B cell (primary cell): ENCODE measurements at regions not wholly inside any gene's neighbourhood (a gene's known extent, or its start where the extent isn't known, plus 50 kb on each side); places are given as distances from the start of the nearest gene placed in this dataset.

Experiments
- ATAC-seq: fragments of 200-7000 bp; cut with Tn5 transposase; one replicate; pipeline ENCODE4 v1.10.0; 2021; ENCODE audit warnings: low read depth, mild to moderate bottlenecking, moderate number of reproducible peaks, moderate library complexity
- CTCF ChIA-PET: fragments of 350-600 bp; sonication (Branson Sonifier 250); formaldehyde crosslinking; loops from one replicate; lab custom pipeline; 2021; ENCODE audit warnings: antibody characterized with exemption, inconsistent platforms; lab: Charles Lee
- POLR2A ChIA-PET: fragments of 350-600 bp; sonication (Branson Sonifier 250); formaldehyde crosslinking; loops from one replicate; lab custom pipeline; 2021; ENCODE audit warnings: antibody characterized with exemption; lab: Charles Lee
- DNase-seq: peaks from one replicate; pipeline ENCODE4 v3.0.0; 2013
- H2AFZ ChIP-seq: 2 replicates; pipeline ENCODE4 v1.6.1; 2012; ENCODE audit warnings: mild to moderate bottlenecking, low read depth, low read length; ENCODE audit not compliant: insufficient read depth, poor library complexity, severe bottlenecking
- H3K27ac ChIP-seq, 2 donors: 1 replicate in 1 of 2; 2 replicates in 1 of 2; pipeline ENCODE4 v1.5.1; 2012 to 2013; ENCODE audit warnings: low read length in 2 of 2, mild to moderate bottlenecking in 2 of 2, moderate library complexity in 1 of 2
- H3K27me3 ChIP-seq, 4 experiments: fragments of 200-600 bp in 1 of 4; sonication (generic) in 1 of 4; replicated peaks in 1 of 4; 1 replicate in 2 of 4; 2 replicates in 2 of 4; pipeline versions ENCODE4 v1.6.1 to v1.7.0; 2013 to 2016; ENCODE audit warnings: low read length in 3 of 4, mild to moderate bottlenecking in 2 of 4, mixed read lengths in 1 of 4, moderate library complexity in 1 of 4; ENCODE audit not compliant: insufficient read depth in 4 of 4, control insufficient read depth in 3 of 4; ENCODE audit errors: control extremely low read depth in 1 of 4
- H3K36me3 ChIP-seq, 2 experiments: replicated peaks in 1 of 2; 1 replicate in 1 of 2; 2 replicates in 1 of 2; pipeline versions ENCODE4 v1.6.1 to v1.7.1; 2013; ENCODE audit warnings: low read length in 1 of 2; ENCODE audit not compliant: insufficient read depth in 2 of 2, control insufficient read depth in 1 of 2; ENCODE audit errors: control extremely low read depth in 1 of 2, extremely low read depth in 1 of 2
- H3K4me1 ChIP-seq, 2 donors: fragments of 200-600 bp in 1 of 2; sonication (generic) in 1 of 2; 1 replicate in 1 of 2; 2 replicates in 1 of 2; pipeline versions ENCODE4 v1.5.1 to v1.6.1; 2013 to 2017; ENCODE audit warnings: low read length in 2 of 2; ENCODE audit not compliant: control insufficient read depth in 2 of 2, insufficient read depth in 2 of 2
- H3K4me2 ChIP-seq: replicated peaks from 2 replicates; pipeline ENCODE3; 2012; ENCODE audit warnings: mild to moderate bottlenecking, low read depth, low read length; ENCODE audit not compliant: poor library complexity, severe bottlenecking
- H3K4me3 ChIP-seq, 5 experiments: fragments of 200-600 bp in 1 of 5; sonication (generic) in 1 of 5; 1 replicate in 3 of 5; 2 replicates in 2 of 5; pipeline versions ENCODE4 v1.5.1 to v1.7.0; 2011 to 2016; ENCODE audit warnings: low read length in 4 of 5, mild to moderate bottlenecking in 4 of 5, low read depth in 2 of 5, control low read depth in 1 of 5, moderate library complexity in 1 of 5; ENCODE audit not compliant: insufficient read depth in 1 of 5; ENCODE audit errors: control extremely low read depth in 1 of 5, extremely low read depth in 1 of 5
- H3K79me2 ChIP-seq: fragments of 200-600 bp; sonication (generic); one replicate; pipeline ENCODE4 v1.6.0; 2016; ENCODE audit warnings: low read length; ENCODE audit not compliant: control insufficient read depth, insufficient read depth
- H3K9ac ChIP-seq: fragments of 200-600 bp; sonication (generic); 2 replicates; pipeline ENCODE4 v1.6.1; 2017; ENCODE audit warnings: mild to moderate bottlenecking, low read length, moderate library complexity
- H3K9me3 ChIP-seq, 3 donors: one replicate each; pipeline versions ENCODE4 v1.6.1 to v1.7.1; 2013; ENCODE audit warnings: low read length in 2 of 3; ENCODE audit not compliant: control insufficient read depth in 2 of 3, insufficient read depth in 1 of 3; ENCODE audit errors: control extremely low read depth in 1 of 3
- H4K20me1 ChIP-seq: 2 replicates; pipeline ENCODE4 v1.6.0; 2012; ENCODE audit warnings: mild to moderate bottlenecking, low read length; ENCODE audit not compliant: insufficient read depth, control insufficient read depth, poor library complexity, severe bottlenecking
- H3K27ac Mint-ChIP-seq: one replicate; pipeline ENCODE4 v1.8.0; 2021; ENCODE audit warnings: mixed read lengths
- H3K27me3 Mint-ChIP-seq: one replicate; pipeline ENCODE4 v1.8.0; 2021; ENCODE audit warnings: mixed read lengths
- H3K4me1 Mint-ChIP-seq: one replicate; pipeline ENCODE4 v1.8.0; 2021; ENCODE audit warnings: mixed read lengths
- H3K4me3 Mint-ChIP-seq: one replicate; pipeline ENCODE4 v1.8.0; 2021; ENCODE audit warnings: mixed read lengths
- H3K9me3 Mint-ChIP-seq: one replicate; pipeline ENCODE4 v1.8.0; 2022; ENCODE audit warnings: mixed read lengths; ENCODE audit not compliant: insufficient read depth
- EZH2 ChIP-seq: IDR thresholded peaks from 2 replicates; pipeline ENCODE4 v1.6.1; 2012; ENCODE audit warnings: borderline replicate concordance, low read depth, mild to moderate bottlenecking, moderate library complexity, low read length; ENCODE audit not compliant: insufficient read depth, poor library complexity, severe bottlenecking
- WGBS: methylation state at CpG from one replicate; pipeline ENCODE4 v1.1.5; 2013; ENCODE audit warnings: missing lambda C conversion rate; ENCODE audit not compliant: insufficient coverage; 5-methylcytosine and 5-hydroxymethylcytosine counted together
- intact Hi-C: fragments of 100-400 bp; cut with micrococcal nuclease; formaldehyde crosslinking; loops from one replicate; pipeline ENCODE4 v1.10.0; 2022
- TF ChIP-seq, protein P1 (sequence below): fragments of 200-600 bp; IDR thresholded peaks from one replicate; pipeline ENCODE4 v1.8.0; 2022; ENCODE audit warnings: antibody characterized with exemption, mild to moderate bottlenecking

DNA sequence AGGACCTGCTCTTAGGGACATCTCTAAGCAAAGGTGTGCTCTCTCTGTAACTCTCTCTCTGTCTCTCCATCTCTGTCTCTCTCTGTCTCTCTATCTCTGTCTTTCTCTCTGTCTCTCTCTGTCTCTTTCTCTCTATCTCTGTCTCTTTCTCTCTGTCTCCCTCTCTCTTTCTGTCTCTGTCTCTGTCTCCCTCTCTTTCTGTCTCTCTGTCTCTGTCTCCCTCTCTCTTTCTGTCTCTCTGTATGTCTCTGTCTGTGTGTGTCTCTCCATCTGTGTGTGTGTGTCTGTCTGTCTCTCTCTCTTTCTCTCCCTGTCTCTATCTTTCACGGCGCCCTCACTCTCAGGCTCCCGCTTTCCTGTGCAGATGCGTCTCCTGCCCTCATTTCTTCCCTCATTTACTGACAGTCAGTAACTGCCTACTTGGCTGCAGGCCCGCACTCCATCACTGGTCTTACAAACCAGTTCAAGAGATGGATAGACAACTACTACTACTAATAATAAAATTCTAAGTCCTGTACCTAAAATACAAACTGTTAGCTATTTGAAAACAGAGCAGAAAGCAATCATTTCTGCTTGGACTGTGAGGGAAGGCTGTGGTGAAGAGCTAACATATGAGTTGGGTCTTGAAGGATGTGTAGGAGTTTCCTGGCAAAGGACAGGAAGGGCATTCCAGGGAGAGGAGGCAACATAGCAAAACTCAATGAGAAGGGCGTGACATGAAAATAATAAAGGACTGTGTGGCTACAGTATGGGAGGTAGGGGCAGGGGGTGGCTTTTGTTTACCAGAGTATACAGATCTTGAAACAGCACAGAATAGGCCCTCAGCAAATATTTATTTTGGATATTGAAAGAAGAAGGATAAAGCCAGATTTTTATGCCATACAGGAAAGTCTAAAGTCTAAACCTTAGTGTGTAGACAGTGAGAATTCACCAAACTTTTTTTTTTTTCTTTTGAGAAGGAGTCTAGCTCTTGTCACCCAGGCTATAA, 67.8 kb upstream of the TAB2 start:
- H3K9me3 ChIP-seq: no peaks in the 10 kb centered on the region
- H2AFZ ChIP-seq: peak overlapping the region; percentile 45
- Mint-ChIP-seq H3K4me3 (no peak overlapping the region), H3K4me1 (peaks cover 49% of the 10 kb centered on the region), H3K27me3 (no peaks in the 10 kb centered on the region), H3K27ac (peak overlapping the region; percentile 18), H3K9me3 (no peaks in the 10 kb centered on the region)
- H3K27ac ChIP-seq: no peak overlapping the region
- no peaks in the 10 kb centered on the region for H3K36me3 ChIP-seq
- ATAC-seq (no peak), DNase-seq (no peak)
- 98% methylated on average over 5 of the region's 6 CpGs for WGBS
- POLR2A ChIA-PET: interaction anchor here (0.7 to 1.0 kb wide), 3 partner anchors 18 to 72 kb away, joined by 3 to 4 read pairs (median 3); no protein-coding TSS in a partner anchor
- no peak for TF ChIP-seq EZH2
- TF ChIP-seq, protein P1, sequence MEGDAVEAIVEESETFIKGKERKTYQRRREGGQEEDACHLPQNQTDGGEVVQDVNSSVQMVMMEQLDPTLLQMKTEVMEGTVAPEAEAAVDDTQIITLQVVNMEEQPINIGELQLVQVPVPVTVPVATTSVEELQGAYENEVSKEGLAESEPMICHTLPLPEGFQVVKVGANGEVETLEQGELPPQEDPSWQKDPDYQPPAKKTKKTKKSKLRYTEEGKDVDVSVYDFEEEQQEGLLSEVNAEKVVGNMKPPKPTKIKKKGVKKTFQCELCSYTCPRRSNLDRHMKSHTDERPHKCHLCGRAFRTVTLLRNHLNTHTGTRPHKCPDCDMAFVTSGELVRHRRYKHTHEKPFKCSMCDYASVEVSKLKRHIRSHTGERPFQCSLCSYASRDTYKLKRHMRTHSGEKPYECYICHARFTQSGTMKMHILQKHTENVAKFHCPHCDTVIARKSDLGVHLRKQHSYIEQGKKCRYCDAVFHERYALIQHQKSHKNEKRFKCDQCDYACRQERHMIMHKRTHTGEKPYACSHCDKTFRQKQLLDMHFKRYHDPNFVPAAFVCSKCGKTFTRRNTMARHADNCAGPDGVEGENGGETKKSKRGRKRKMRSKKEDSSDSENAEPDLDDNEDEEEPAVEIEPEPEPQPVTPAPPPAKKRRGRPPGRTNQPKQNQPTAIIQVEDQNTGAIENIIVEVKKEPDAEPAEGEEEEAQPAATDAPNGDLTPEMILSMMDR: no peak
- CTCF ChIA-PET: interaction anchor here (1.8 kb wide), 1 partner anchor 59 kb away, joined by 6 read pairs; no protein-coding TSS in a partner anchor
- H4K20me1 ChIP-seq: no peaks in the 10 kb centered on the region
- intact Hi-C loops: loop anchor here (5.0 kb wide), 1 partner anchor 37 kb away; no protein-coding TSS in a partner anchor
- no peaks in the 10 kb centered on the region for H3K79me2 ChIP-seq
- H3K27me3 ChIP-seq: no peaks in the 10 kb centered on the region
- H3K4me3 ChIP-seq: no peak overlapping the region
- no peak overlapping the region for H3K9ac ChIP-seq
- H3K4me2 ChIP-seq: peak overlapping the region; percentile 14
- peaks cover 32 to 33% of the 10 kb centered on the region in 2 donors for H3K4me1 ChIP-seq

DNA sequence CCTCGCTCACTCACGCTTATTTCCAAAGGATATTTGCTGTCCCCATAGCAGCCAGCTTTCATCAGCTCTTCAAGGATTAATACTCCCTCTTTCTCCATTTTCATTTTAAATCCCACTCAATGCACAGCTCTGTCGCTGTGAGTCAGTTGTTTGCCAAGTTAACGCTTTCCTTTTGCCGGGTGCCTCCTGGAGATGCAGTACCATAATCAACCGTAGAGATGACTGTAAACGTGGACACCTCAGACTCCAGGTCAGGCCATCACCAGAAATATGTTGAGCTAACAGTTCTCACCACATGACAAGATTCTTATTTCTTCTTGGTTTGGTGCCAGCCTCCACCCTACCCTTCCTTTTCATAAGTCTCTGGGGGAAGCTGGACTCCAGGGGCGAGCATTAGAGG, 66.6 kb upstream of the TAB2 start:
- CTCF ChIA-PET: interaction anchor here (0.6 to 1.8 kb wide), 4 partner anchors 17 to 270 kb away, joined by 3 to 6 read pairs (median 4); no protein-coding TSS in a partner anchor
- Histone ChIP-seq H3K9me3 (no peaks in the 10 kb centered on the region), H3K27ac (no peak overlapping the region), H4K20me1 (no peaks in the 10 kb centered on the region), H3K36me3 (no peaks in the 10 kb centered on the region), H2AFZ (no peak overlapping the region), H3K9ac (no peak overlapping the region), H3K4me2 (no peak overlapping the region), H3K27me3 (no peaks in the 10 kb centered on the region), H3K4me3 (no peak overlapping the region), H3K4me1 (peaks cover 36% of the 10 kb centered on the region in 2 donors), H3K79me2 (no peaks in the 10 kb centered on the region)
- ATAC-seq (no peak), DNase-seq (no peak)
- intact Hi-C loops: no loop called here
- 100% methylated on average over 7 of the region's 8 CpGs for WGBS
- POLR2A ChIA-PET: no interaction called here
- H3K4me1 Mint-ChIP-seq: peaks cover 50% of the 10 kb centered on the region
- no peak for TF ChIP-seq EZH2
- TF ChIP-seq, protein P1: no peak
- H3K9me3 Mint-ChIP-seq: no peaks in the 10 kb centered on the region
- no peak overlapping the region for H3K27ac Mint-ChIP-seq
- H3K4me3 Mint-ChIP-seq: no peak overlapping the region
- no peaks in the 10 kb centered on the region for H3K27me3 Mint-ChIP-seq
